GM13976 (cell line): ENCODE measurements at regions not wholly inside any gene's neighbourhood (a gene's known extent, or its start where the extent isn't known, plus 50 kb on each side); places are given as distances from the start of the nearest gene placed in this dataset.
"Not testable (repeated sequence)": the region's sequence is repeated elsewhere in the genome, so short reads cannot be mapped to it uniquely, and the experiment has no call there.

Source experiments
- DNase-seq: peaks from one replicate; pipeline ENCODE4 v3.0.0; 2012; ENCODE audit warnings: low spot score
- CTCF ChIP-seq: IDR thresholded peaks from 2 replicates; pipeline ENCODE4 v1.5.1; 2012; ENCODE audit warnings: borderline replicate concordance, mild to moderate bottlenecking; ENCODE audit not compliant: insufficient read depth; ENCODE audit errors: extremely low read depth, missing control alignments, control extremely low read depth
- in situ Hi-C: fragments of 300-500 bp; cut with MboI; formaldehyde crosslinking; loops from one replicate; pipeline ENCODE4 v1.12.0; 2022; ENCODE audit warnings: low sequenced_read_pairs, mixed read lengths, inconsistent platforms; ENCODE audit not compliant: unreplicated experiment

- no peak for DNase-seq
- TF ChIP-seq CTCF = no peak
- in situ Hi-C loops = no loop called here
Observed at GRCh38 chr7:76139670-76140069, 62.0 kb upstream of the SRRM3 start.

- in situ Hi-C loops, DNase-seq: not testable (repeated sequence)
Observed at GRCh38 chr7:76140259-76140658, 61.4 kb upstream of the SRRM3 start.

GRCh38 chr7:76142861-76143260 lies 58.8 kb upstream of the SRRM3 start:
- in situ Hi-C loops = no loop called here
- TF ChIP-seq CTCF = no peak
- no peak for DNase-seq

GRCh38 chr7:76144664-76145270 lies 56.9 kb upstream of the SRRM3 start:
- DNase-seq, in situ Hi-C loops: not testable (repeated sequence)

- no peak for TF ChIP-seq CTCF
- DNase-seq = no peak
- in situ Hi-C loops = no loop called here
Observed at GRCh38 chr7:76146374-76146773, 55.3 kb upstream of the SRRM3 start.

- in situ Hi-C loops = not testable (repeated sequence)
Observed at GRCh38 chr7:76148947-76149346, 52.7 kb upstream of the SRRM3 start.

GRCh38 chr7:76149847-76150691 lies 51.6 kb upstream of the SRRM3 start:
- DNase-seq = peak; percentile 17
- no peak for TF ChIP-seq CTCF
- in situ Hi-C loops = no loop called here

More at GRCh38 chr7:76148947-76149346, 52.7 kb upstream of the SRRM3 start:
- not testable (repeated sequence) for DNase-seq
